Uterus (tissue), 3 donors: ENCODE measurements at regions not wholly inside any gene's neighbourhood (a gene's known extent, or its start where the extent isn't known, plus 50 kb on each side); places are given as distances from the start of the nearest gene placed in this dataset.

ENCODE experiments used
- DNase-seq, 2 donors: peaks; one replicate each; pipeline ENCODE4 v3.0.0-alpha.2; 2019 to 2020
- H3K27ac ChIP-seq, 2 donors: fragments of 200-600 bp; sonication (generic); 1 replicate in 1 of 2; 2 replicates in 1 of 2; pipeline ENCODE4 v1.5.1; 2016 to 2018
- H3K27me3 ChIP-seq, 2 donors: fragments of 200-600 bp; sonication (generic); one replicate each; pipeline ENCODE4 v1.5.1; 2018 to 2019; ENCODE audit warnings: control low read depth in 1 of 2
- H3K36me3 ChIP-seq, 2 donors: fragments of 200-600 bp; sonication (generic); one replicate each; pipeline ENCODE4 v1.5.1; 2019; ENCODE audit warnings: control low read depth in 1 of 2
- H3K4me1 ChIP-seq, 2 donors: fragments of 200-600 bp; sonication (generic); one replicate each; pipeline ENCODE4 v1.5.1; 2018 to 2019; ENCODE audit warnings: control low read depth in 1 of 2
- H3K4me3 ChIP-seq, 2 donors: fragments of 200-600 bp; sonication (generic); 1 replicate in 1 of 2; 2 replicates in 1 of 2; pipeline ENCODE4 v1.5.1; 2018 to 2019; ENCODE audit warnings: mild to moderate bottlenecking in 1 of 2
- H3K9me3 ChIP-seq, 2 donors: fragments of 200-600 bp; sonication (generic); one replicate each; pipeline ENCODE4 v1.5.1; 2019; ENCODE audit warnings: control low read depth in 1 of 2
- CTCF ChIP-seq, 4 experiments: fragments of 200-600 bp in 2 of 4; fragments of 450-650 bp in 2 of 4; sonication (generic) in 2 of 4; IDR thresholded peaks; one replicate each; pipeline ENCODE4 v1.5.1; 2016 to 2019; ENCODE audit warnings: antibody characterized with exemption in 4 of 4, mild to moderate bottlenecking in 2 of 4, moderate library complexity in 1 of 4
- POLR2A ChIP-seq, 2 donors: fragments of 450-650 bp; IDR thresholded peaks; one replicate each; pipeline ENCODE4 v1.6.1; 2016; ENCODE audit warnings: antibody characterized with exemption in 2 of 2, mild to moderate bottlenecking in 1 of 2, moderate library complexity in 1 of 2
- intact Hi-C: fragments of 100-400 bp; cut with DNase I; formaldehyde crosslinking; loops from one replicate; pipeline ENCODE4 v1.15.1; 2023; ENCODE audit warnings: low total_unique reads
- donor health status: DM: yes; HTN: yes; CAD: no.

DNA sequence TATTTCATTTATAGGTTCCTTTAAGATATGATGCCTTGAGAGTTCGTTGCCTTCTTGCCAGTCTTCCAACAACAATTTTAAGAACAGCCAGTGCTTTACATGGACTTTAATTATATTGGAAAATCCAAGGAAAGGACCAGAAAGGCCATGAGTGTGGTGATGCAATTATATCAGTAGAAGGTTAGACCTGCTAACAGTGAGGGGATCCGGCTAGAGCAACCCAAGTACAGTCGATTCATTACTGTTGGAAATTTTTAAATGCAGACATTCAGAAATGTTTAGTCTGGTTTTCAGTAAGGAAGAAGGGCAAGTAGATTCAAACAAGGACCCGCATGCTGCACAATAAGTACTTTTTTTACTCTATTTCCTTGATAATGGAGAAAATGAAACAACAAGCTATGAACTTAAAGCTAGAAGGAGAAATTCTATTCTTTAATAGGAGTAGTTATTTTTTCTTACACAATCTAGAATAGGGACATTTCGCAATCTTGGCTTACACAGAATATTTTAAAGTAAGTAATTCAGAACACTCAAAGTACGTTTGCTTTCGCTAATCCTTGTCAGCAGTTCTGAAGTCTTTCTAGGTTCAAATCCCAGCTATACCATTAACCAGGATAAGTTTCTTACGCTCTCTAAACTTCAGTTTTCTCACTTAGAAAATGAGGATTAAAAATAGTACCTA is 405.5 kb downstream of the MEIS1 start:
- H3K36me3 ChIP-seq, result no peaks in the 10 kb centered on the region
- peak overlapping the region; percentile 81 to 90 for H3K27ac ChIP-seq
- no peaks in the 10 kb centered on the region for H3K27me3 ChIP-seq
- no peaks in the 10 kb centered on the region for H3K9me3 ChIP-seq
- intact Hi-C loops, result no loop called here
- no peak overlapping the region for H3K4me3 ChIP-seq
- TF ChIP-seq CTCF (IDR thresholded peaks at IDR 0.05) (no peak), POLR2A (IDR thresholded peaks at IDR 0.05) (no peak)
- peaks cover 0 to 6% of the 10 kb centered on the region in 2 donors for H3K4me1 ChIP-seq
- DNase-seq, result no peak

DNA sequence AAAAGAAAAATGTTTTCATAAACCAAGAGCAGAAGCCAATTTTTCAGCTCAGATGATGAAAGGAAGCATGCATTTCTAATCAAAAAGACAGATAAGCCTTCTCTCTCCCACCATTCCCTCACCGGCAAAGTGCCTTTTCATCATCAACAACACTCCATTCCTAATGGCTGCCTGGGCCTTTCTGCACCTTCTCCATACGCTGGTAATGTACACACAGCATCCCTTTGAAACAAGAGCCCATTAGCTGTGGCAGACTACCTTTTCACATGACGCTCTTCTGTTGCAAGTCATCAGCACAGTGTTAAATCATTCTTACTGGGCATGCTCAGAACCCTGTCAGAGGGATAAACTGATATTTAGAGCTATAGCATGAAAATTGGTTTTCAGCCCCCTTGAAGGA is 408.9 kb downstream of the MEIS1 start:
- intact Hi-C loops, result no loop called here
- no peaks in the 10 kb centered on the region for H3K9me3 ChIP-seq
- TF ChIP-seq POLR2A (IDR thresholded peaks at IDR 0.05) (no peak), CTCF (IDR thresholded peaks at IDR 0.05) (no peak)
- no peak for DNase-seq
- no peak overlapping the region for H3K4me3 ChIP-seq
- peak overlapping the region in 1 of 2 donors; percentile 90 for H3K27ac ChIP-seq
- peaks cover 0 to 6% of the 10 kb centered on the region in 2 donors for H3K4me1 ChIP-seq
- no peaks in the 10 kb centered on the region for H3K27me3 ChIP-seq
- no peaks in the 10 kb centered on the region for H3K36me3 ChIP-seq

DNA sequence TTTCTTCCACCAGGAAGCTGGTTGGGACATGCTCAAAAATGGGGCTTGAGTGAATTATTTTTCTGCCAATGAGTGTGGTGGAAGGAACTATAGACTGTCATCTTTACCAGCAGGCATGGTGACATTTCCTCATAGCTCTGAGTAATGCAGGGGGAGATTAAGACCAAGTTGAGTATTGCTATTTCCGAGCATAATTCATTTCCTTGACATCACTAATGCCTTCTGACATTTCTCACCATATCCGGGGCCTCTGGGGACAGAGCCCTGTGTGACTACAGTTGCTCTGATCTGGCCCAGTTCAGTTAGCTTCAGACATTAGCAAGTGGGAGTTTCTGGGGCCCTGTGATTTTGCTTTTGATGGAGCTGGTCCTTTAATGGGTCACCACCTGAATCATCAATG is 410.4 kb downstream of the MEIS1 start:
- Histone ChIP-seq H3K36me3 (no peaks in the 10 kb centered on the region), H3K9me3 (no peaks in the 10 kb centered on the region), H3K4me3 (no peak overlapping the region), H3K27me3 (no peaks in the 10 kb centered on the region), H3K4me1 (peaks cover 0 to 7% of the 10 kb centered on the region in 2 donors), H3K27ac (peak overlapping the region in 1 of 2 donors; percentile 8)
- DNase-seq, result no peak
- TF ChIP-seq POLR2A (IDR thresholded peaks at IDR 0.05) (no peak), CTCF (IDR thresholded peaks at IDR 0.05) (no peak)
- intact Hi-C loops, result no loop called here

GRCh38 chr2:66846887-66847286 is 412.0 kb downstream of the MEIS1 start:
- intact Hi-C loops, result no loop called here
- no peak for DNase-seq

More at GRCh38 chr2:66846887-66847286, 412.0 kb downstream of the MEIS1 start:
- H3K27ac ChIP-seq, result no peak overlapping the region
- no peak for TF ChIP-seq CTCF (IDR thresholded peaks at IDR 0.05)
- TF ChIP-seq POLR2A (IDR thresholded peaks at IDR 0.05), result no peak
- H3K4me3 ChIP-seq, result no peak overlapping the region
- H3K4me1 ChIP-seq, result peaks cover 0 to 5% of the 10 kb centered on the region in 2 donors
- H3K36me3 ChIP-seq, result no peaks in the 10 kb centered on the region
- H3K9me3 ChIP-seq, result no peaks in the 10 kb centered on the region
- H3K27me3 ChIP-seq, result no peaks in the 10 kb centered on the region
